ENCODE measurements at regions not wholly inside any gene's neighbourhood (a gene's known extent, or its start where the extent isn't known, plus 50 kb on each side); places are given as distances from the start of the nearest gene placed in this dataset.

- H3K79me2 ChIP-seq (ENCODE audit: insufficient read depth, low read length), result no peaks in the 10 kb centered on the region
- Mint-ChIP-seq H3K27ac (no peak overlapping the region), H3K27me3 (ENCODE audit: low read depth in 3 of 3) (no peaks in the 10 kb centered on the region), H3K36me3 (no peaks in the 10 kb centered on the region), H3K4me1 (no peaks in the 10 kb centered on the region), H3K9me3 (peaks cover 0 to 9% (median 4%) of the 10 kb centered on the region in 7 donors), H3K4me3 (no peak overlapping the region)
- intact Hi-C loops (cut with micrococcal nuclease), result no loop called here
- no peak overlapping the region for H3K9ac ChIP-seq (ENCODE audit: insufficient read depth, low read length, poor library complexity, severe bottlenecking)
- no peaks in the 10 kb centered on the region for H4K20me1 ChIP-seq (ENCODE audit: insufficient read depth, low read length)
- H3K27ac ChIP-seq (ENCODE audit: low read depth in 1 of 2, low read length in 2 of 2), result no peak overlapping the region
- H3K4me1 ChIP-seq (ENCODE audit: control insufficient read depth in 1 of 2, insufficient read depth in 2 of 2, low read length in 2 of 2), result no peaks in the 10 kb centered on the region
- H3K4me3 ChIP-seq (replicated peaks in 1 of 3; ENCODE audit: low read depth in 2 of 3, low read length in 3 of 3), result no peak overlapping the region
- peaks cover 0 to 4% of the 10 kb centered on the region in 2 donors for H3K9me3 ChIP-seq (replicated peaks in 1 of 2; ENCODE audit: control insufficient read depth in 1 of 2, insufficient read depth in 1 of 2, low read length in 2 of 2)
- H3K36me3 ChIP-seq (replicated peaks in 1 of 2; ENCODE audit: control insufficient read depth in 1 of 2, insufficient read depth in 2 of 2, low read length in 2 of 2), result no peaks in the 10 kb centered on the region
- H3K4me2 ChIP-seq (replicated peaks; ENCODE audit: extremely low read depth, low read length, poor library complexity, severe bottlenecking), result no peak overlapping the region
- no peak overlapping the region for H2AFZ ChIP-seq (ENCODE audit: insufficient read depth, low read depth, low read length, poor library complexity, severe bottlenecking)
- DNase-seq, result no peak
- TF ChIP-seq CTCF (IDR thresholded peaks at IDR 0.05), result no peak
- H3K27me3 ChIP-seq (ENCODE audit: control insufficient read depth in 2 of 2, insufficient read depth in 2 of 2, low read length in 2 of 2), result no peaks in the 10 kb centered on the region
These were observed 373.6 kb upstream of the FLRT2 start for GRCh38 chr14:85156319-85156718.

- Mint-ChIP-seq H3K36me3 (no peaks in the 10 kb centered on the region), H3K4me3 (no peak overlapping the region), H3K4me1 (no peaks in the 10 kb centered on the region), H3K27me3 (ENCODE audit: low read depth in 3 of 3) (no peaks in the 10 kb centered on the region), H3K27ac (no peak overlapping the region), H3K9me3 (peaks cover 3 to 9% (median 6%) of the 10 kb centered on the region in 7 donors)
- no peak for DNase-seq
- no peak overlapping the region for H3K9ac ChIP-seq (ENCODE audit: insufficient read depth, low read length, poor library complexity, severe bottlenecking)
- H3K79me2 ChIP-seq (ENCODE audit: insufficient read depth, low read length), result no peaks in the 10 kb centered on the region
- no peak for TF ChIP-seq CTCF (IDR thresholded peaks at IDR 0.05)
- no peak overlapping the region for H3K4me2 ChIP-seq (replicated peaks; ENCODE audit: extremely low read depth, low read length, poor library complexity, severe bottlenecking)
- H2AFZ ChIP-seq (ENCODE audit: insufficient read depth, low read depth, low read length, poor library complexity, severe bottlenecking), result no peak overlapping the region
- H3K4me3 ChIP-seq (replicated peaks in 1 of 3; ENCODE audit: low read depth in 2 of 3, low read length in 3 of 3), result no peak overlapping the region
- H3K27ac ChIP-seq (ENCODE audit: low read depth in 1 of 2, low read length in 2 of 2), result no peak overlapping the region
- H3K27me3 ChIP-seq (ENCODE audit: control insufficient read depth in 2 of 2, insufficient read depth in 2 of 2, low read length in 2 of 2), result no peaks in the 10 kb centered on the region
- H3K9me3 ChIP-seq (replicated peaks in 1 of 2; ENCODE audit: control insufficient read depth in 1 of 2, insufficient read depth in 1 of 2, low read length in 2 of 2), result peaks cover 0 to 4% of the 10 kb centered on the region in 2 donors
- H3K36me3 ChIP-seq (replicated peaks in 1 of 2; ENCODE audit: control insufficient read depth in 1 of 2, insufficient read depth in 2 of 2, low read length in 2 of 2), result no peaks in the 10 kb centered on the region
- no peaks in the 10 kb centered on the region for H3K4me1 ChIP-seq (ENCODE audit: control insufficient read depth in 1 of 2, insufficient read depth in 2 of 2, low read length in 2 of 2)
- H4K20me1 ChIP-seq (ENCODE audit: insufficient read depth, low read length), result no peaks in the 10 kb centered on the region
- intact Hi-C loops (cut with micrococcal nuclease), result no loop called here
These were observed 370.2 kb upstream of the FLRT2 start for GRCh38 chr14:85159726-85160125.

Data from CD14-positive monocyte (primary cell).